ENCODE measurements at regions not wholly inside any gene's neighbourhood (a gene's known extent, or its start where the extent isn't known, plus 50 kb on each side); places are given as distances from the start of the nearest gene placed in this dataset.

DNA sequence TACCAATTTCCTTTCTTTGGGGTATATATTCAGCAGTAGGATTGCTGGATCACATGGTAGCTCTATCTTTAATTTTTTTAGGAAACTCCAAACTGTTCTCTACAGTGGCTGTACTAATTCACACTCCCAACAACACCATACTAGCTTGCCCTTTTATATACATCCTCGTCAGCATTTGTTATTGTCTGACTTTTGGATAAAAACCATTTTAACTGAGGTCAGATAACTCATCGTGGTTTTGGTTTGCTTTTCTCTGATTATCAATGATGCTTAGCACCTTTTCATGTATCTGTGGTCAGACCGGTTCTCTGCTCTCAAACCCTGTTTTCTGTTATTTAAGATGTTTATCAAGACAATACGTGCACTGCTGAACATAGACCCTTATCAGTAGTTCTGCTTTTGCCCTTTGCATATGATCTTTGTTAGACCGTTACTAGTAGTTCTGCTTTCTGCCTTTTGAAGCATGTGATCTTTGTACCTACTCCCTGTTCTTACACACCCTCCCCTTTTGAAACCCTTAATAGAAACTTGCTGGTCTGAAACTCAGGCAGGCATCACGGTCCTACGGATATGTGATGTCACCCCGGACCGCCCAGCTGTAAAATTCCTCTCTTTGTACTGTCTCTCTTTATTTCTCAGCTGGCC lies 474.3 kb downstream of the RSL24D1 start:
- TF ChIP-seq, protein P1, sequence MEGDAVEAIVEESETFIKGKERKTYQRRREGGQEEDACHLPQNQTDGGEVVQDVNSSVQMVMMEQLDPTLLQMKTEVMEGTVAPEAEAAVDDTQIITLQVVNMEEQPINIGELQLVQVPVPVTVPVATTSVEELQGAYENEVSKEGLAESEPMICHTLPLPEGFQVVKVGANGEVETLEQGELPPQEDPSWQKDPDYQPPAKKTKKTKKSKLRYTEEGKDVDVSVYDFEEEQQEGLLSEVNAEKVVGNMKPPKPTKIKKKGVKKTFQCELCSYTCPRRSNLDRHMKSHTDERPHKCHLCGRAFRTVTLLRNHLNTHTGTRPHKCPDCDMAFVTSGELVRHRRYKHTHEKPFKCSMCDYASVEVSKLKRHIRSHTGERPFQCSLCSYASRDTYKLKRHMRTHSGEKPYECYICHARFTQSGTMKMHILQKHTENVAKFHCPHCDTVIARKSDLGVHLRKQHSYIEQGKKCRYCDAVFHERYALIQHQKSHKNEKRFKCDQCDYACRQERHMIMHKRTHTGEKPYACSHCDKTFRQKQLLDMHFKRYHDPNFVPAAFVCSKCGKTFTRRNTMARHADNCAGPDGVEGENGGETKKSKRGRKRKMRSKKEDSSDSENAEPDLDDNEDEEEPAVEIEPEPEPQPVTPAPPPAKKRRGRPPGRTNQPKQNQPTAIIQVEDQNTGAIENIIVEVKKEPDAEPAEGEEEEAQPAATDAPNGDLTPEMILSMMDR (IDR thresholded peaks at IDR 0.05) = no peak
- no peak for TF ChIP-seq POLR2A (IDR thresholded peaks at IDR 0.05; ENCODE audit: low read depth)

Data from esophagus muscularis mucosa (tissue), 3 donors.